ENCODE measurements at regions not wholly inside any gene's neighbourhood (a gene's known extent, or its start where the extent isn't known, plus 50 kb on each side); places are given as distances from the start of the nearest gene placed in this dataset.

GRCh38 chr4:30207389-30207788 lies 512.8 kb upstream of the PCDH7 start:
- TF ChIP-seq TEAD4 (IDR thresholded peaks at IDR 0.05) (no peak), REST (IDR thresholded peaks at IDR 0.05; ENCODE audit: low read depth) (no peak), TCF12 (IDR thresholded peaks at IDR 0.05; ENCODE audit: low read depth) (no peak), TAF1 (IDR thresholded peaks at IDR 0.05; ENCODE audit: low read depth) (no peak), USF1 (IDR thresholded peaks at IDR 0.05) (no peak)

- TF ChIP-seq TEAD4 (IDR thresholded peaks at IDR 0.05) (no peak), ZBTB7A (IDR thresholded peaks at IDR 0.05; ENCODE audit: low read depth) (no peak), TCF12 (IDR thresholded peaks at IDR 0.05; ENCODE audit: low read depth) (no peak), MAX (IDR thresholded peaks at IDR 0.05) (no peak), REST (IDR thresholded peaks at IDR 0.05; ENCODE audit: low read depth) (no peak), EGR1 (IDR thresholded peaks at IDR 0.05) (no peak), USF1 (IDR thresholded peaks at IDR 0.05) (no peak), NFIC (IDR thresholded peaks at IDR 0.05) (no peak), CREB1 (IDR thresholded peaks at IDR 0.05; ENCODE audit: low read depth) (no peak)
Measured at GRCh38 chr4:30208731-30209435, 511.3 kb upstream of the PCDH7 start.

- no peak for TF ChIP-seq USF1 (IDR thresholded peaks at IDR 0.05)
- TF ChIP-seq YY1 (IDR thresholded peaks at IDR 0.05; ENCODE audit: low read depth): no peak
- no peak for TF ChIP-seq RAD21 (IDR thresholded peaks at IDR 0.05; ENCODE audit: low read depth)
- TF ChIP-seq TCF12 (IDR thresholded peaks at IDR 0.05; ENCODE audit: low read depth): no peak
- TF ChIP-seq ZBTB7A (IDR thresholded peaks at IDR 0.05; ENCODE audit: low read depth): no peak
- no peak for TF ChIP-seq FOXM1 (IDR thresholded peaks at IDR 0.05; ENCODE audit: borderline replicate concordance, low read depth)
- no peak for TF ChIP-seq REST (IDR thresholded peaks at IDR 0.05; ENCODE audit: low read depth)
- TF ChIP-seq TEAD4 (IDR thresholded peaks at IDR 0.05): no peak
- no peak for TF ChIP-seq CREB1 (IDR thresholded peaks at IDR 0.05; ENCODE audit: low read depth)
- no peak for TF ChIP-seq MAX (IDR thresholded peaks at IDR 0.05)
- no peak for TF ChIP-seq EGR1 (IDR thresholded peaks at IDR 0.05)
Measured at GRCh38 chr4:30245140-30245539, 475.0 kb upstream of the PCDH7 start.

GRCh38 chr4:30256116-30256832 lies 463.9 kb upstream of the PCDH7 start:
- TF ChIP-seq TCF12 (IDR thresholded peaks at IDR 0.05; ENCODE audit: low read depth) (no peak), TAF1 (IDR thresholded peaks at IDR 0.05; ENCODE audit: low read depth) (no peak), MAX (IDR thresholded peaks at IDR 0.05) (no peak), REST (IDR thresholded peaks at IDR 0.05; ENCODE audit: low read depth) (no peak), CEBPB (IDR thresholded peaks at IDR 0.05) (no peak), YY1 (IDR thresholded peaks at IDR 0.05; ENCODE audit: low read depth) (no peak), TEAD4 (IDR thresholded peaks at IDR 0.05) (no peak), FOXM1 (IDR thresholded peaks at IDR 0.05; ENCODE audit: borderline replicate concordance, low read depth) (no peak), EP300 (IDR thresholded peaks at IDR 0.05; ENCODE audit: borderline replicate concordance) (no peak), USF1 (IDR thresholded peaks at IDR 0.05) (no peak)

Measured in Ishikawa (cell line).